Fibroblast of villous mesenchyme (primary cell): ENCODE measurements at regions not wholly inside any gene's neighbourhood (a gene's known extent, or its start where the extent isn't known, plus 50 kb on each side); places are given as distances from the start of the nearest gene placed in this dataset.

Experiments
- DNase-seq: peaks from one replicate; pipeline ENCODE4 v3.0.0-alpha.2; 2010; ENCODE audit warnings: low read depth
- H3K4me3 ChIP-seq: 2 replicates; pipeline ENCODE4 v1.5.1; 2011; ENCODE audit warnings: low read depth, mild to moderate bottlenecking, low read length
- CTCF ChIP-seq: IDR thresholded peaks from 2 replicates; pipeline ENCODE4 v1.5.1; 2012; ENCODE audit warnings: low read depth, mild to moderate bottlenecking, low read length; ENCODE audit not compliant: insufficient read depth

GRCh38 chr5:99675974-99676373 lies 747.2 kb upstream of the CHD1 start:
- TF ChIP-seq CTCF: no peak
- no peak for DNase-seq
- no peak overlapping the region for H3K4me3 ChIP-seq

GRCh38 chr5:99674101-99674500 lies 745.3 kb upstream of the CHD1 start:
- no peak overlapping the region for H3K4me3 ChIP-seq
- TF ChIP-seq CTCF: no peak
- no peak for DNase-seq

DNA sequence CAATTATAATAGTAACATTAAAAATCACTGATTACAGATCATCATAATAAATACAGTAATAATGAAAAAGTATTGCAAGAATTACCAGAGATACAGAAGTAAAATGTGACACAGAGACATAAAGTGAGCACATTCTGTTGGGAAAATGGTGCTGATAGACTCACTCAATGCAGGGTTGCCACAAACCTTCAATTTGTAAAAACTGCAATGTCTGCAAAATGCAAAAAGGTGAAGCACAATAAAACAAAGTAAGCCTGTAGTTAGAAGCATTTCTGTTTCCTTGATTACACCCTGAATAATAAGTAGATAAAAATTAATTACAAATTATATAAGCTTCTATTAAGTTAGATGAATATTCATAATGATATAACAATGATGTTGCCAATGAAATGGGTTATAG lies 736.2 kb upstream of the CHD1 start:
- no peak for DNase-seq
- H3K4me3 ChIP-seq: no peak overlapping the region
- no peak for TF ChIP-seq CTCF

DNA sequence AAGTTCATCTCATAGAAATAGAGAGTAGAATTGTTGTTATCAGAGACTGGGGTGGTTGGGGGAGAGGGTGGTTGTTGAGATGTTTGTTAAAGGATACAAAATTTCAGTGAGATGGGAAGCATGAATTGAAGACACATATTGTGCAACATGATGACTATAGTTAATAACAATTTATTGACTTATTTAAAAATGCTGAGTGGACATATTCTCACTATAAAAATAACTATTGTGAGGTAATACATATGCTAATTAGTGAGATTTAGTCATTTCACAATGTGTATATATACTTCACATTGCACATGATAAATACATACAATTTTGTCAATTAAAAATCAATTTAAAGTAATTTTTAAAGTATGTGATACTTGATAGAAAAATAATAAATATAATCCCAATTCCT lies 722.5 kb upstream of the CHD1 start:
- DNase-seq: no peak
- TF ChIP-seq CTCF: no peak
- H3K4me3 ChIP-seq: no peak overlapping the region

GRCh38 chr5:99646011-99646647 lies 717.3 kb upstream of the CHD1 start:
- TF ChIP-seq CTCF: no peak
- no peak for DNase-seq
- H3K4me3 ChIP-seq: no peak overlapping the region

DNA sequence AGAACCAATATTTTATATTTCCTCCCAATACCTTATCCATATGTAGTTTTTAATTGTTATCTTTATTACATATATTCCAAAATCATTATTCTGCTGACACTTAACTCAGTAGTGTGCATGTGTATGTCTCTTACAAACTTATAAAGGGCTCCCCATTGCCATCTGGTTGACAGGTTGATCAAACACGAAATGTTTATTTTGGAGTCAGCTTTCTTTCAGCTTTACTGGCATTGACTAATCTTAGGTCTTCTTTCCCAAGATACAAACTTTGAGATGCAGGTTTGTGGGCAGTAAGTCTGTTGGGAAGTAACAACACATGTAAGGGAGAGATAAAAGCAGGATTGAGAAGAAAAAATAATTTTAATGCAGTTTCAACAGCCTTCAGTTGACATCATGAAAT lies 716.0 kb upstream of the CHD1 start:
- no peak for DNase-seq
- TF ChIP-seq CTCF: no peak
- H3K4me3 ChIP-seq: no peak overlapping the region

DNA sequence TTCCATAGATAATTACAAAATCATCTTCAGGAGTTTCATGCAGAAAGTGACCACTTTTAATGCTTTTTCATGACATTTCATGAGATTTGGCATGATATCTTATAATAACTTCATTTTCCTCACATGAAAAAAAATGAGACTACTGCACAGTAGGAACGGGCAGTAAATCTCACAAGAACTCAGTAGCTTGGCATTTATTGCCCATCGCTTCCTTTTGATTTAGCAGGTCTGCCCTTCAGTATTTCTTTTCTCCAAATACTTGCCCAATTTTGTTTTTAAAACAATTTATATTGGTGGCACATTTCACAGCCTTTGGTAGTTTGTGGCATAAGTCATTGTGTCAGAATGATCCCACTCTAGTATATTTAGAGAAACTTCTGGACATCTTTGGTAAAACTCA lies 711.8 kb upstream of the CHD1 start:
- no peak for DNase-seq
- TF ChIP-seq CTCF: no peak
- no peak overlapping the region for H3K4me3 ChIP-seq
